Stimulated activated CD4-positive, alpha-beta T cell treated with anti-CD3 and anti-CD28 coated beads, Interleukin-15, amount 100 ng/mL, for 24 hours (primary cell): ENCODE measurements at regions not wholly inside any gene's neighbourhood (a gene's known extent, or its start where the extent isn't known, plus 50 kb on each side); places are given as distances from the start of the nearest gene placed in this dataset.
"Not testable (repeated sequence)": the region's sequence is repeated elsewhere in the genome, so short reads cannot be mapped to it uniquely, and the experiment has no call there.

Source experiments
- DNase-seq: peaks from one replicate; pipeline ENCODE4 v3.0.0-alpha.2; 2020

DNA sequence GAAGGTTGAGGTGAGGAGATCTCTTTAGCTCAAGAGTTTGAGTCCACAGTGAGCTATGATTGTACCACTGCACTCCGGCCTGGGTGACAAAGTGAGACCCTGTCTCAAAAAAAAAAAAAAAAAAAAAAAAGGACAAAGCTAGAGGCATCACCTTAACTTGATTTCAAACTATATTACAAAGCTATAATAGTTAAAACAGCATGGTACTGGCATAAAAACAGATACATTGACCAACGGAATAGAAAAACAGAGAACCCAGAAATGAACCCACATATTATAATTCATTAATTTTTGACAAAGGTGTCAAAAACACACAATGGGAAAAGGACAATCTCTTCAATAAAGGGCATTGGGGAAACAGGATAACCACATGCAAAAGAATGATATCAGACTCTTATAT is 50.8 kb upstream of the MBOAT1 start:
- no peak for DNase-seq

DNA sequence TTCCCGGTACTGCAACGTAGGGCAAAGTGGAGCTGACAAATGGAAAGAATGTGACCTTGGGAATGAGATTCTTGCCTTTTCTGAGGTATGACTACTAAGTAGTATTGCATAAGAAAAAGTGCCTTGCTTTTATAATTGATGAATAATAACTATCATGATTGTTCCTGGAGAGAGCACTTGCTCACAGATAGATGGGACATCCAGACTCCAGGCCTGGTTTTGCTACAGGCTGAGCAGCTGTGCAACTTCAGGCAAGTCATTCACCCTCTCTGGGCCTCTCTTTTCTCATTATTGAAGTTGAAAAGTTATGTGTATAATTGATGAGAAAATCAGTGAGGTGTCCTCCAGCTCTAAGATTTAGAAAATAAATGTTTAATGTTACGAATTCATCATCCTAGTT is 53.6 kb upstream of the MBOAT1 start:
- DNase-seq: no peak

DNA sequence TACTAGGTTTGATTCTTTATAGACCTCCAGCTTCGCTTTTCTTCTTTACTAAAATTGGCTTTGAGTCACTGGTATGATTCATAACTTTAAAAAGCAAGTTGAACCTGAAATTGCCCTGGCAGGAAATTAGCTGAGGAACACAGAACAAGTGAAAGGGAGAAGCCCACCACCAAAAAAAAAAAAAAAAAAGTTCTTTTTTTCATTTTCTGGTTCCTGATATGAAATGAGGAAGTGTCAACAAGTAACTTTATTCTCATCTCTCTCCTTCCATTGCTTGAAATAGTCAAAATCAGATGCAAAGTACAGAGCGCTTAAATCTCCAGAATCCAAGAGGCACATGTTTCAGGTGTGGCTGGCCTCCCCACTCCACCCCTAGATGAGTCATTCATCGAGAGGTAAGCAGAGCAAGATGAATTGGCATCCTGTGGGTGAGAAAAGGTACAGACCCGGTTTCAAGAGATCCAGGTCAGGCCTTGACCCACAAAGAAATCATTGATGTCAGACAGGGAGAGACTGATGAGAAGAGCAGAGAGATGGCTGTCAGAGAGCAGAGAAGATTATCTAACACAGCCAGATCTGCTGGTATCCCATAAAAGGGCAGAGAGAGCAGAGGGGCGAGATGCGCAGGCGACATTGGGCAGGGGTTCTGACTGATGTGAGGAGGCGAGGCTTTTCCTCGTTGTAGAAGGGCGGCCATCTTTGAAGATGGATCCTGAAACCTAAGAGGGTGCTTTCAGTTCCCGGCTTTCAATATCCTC is 54.8 kb upstream of the MBOAT1 start:
- DNase-seq: peak; percentile 36

DNA sequence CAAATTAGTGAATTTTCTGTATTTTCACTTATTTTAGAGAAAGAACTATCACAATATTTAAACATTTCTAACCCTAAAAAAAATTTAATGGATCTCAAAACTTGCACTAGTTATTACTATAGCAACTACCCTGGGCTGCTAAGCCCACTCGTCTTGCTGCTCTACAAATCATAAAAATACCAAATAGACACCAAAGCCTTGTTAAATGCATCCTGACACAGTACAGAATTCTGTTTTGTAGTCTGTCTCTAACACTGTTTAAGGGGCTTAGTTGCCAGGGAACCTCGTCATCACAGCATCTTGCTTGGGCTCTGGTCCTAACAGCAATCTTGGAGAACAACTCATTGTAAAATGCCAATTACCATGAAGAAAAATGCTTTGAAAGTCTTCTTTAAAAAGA is 56.9 kb upstream of the MBOAT1 start:
- DNase-seq: no peak

DNA sequence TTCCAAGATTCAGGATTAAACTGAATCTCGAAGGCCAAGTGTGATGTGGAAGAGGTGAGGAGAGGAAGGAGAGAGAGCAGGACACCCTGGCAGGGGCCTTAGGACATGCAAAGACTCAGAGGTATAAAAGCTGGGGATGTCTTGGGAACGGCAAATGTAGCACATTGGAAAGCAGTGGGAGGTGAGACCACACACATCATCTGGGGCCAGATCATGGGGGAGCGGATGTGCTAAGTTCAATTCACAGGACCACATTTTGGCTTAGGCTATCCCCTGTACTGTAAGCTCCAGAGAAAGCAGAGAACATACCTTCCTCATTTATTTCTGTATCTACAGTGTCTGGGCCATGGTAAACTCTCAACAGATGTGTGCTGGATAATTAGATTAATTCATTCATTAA is 59.5 kb upstream of the MBOAT1 start:
- DNase-seq: no peak

DNA sequence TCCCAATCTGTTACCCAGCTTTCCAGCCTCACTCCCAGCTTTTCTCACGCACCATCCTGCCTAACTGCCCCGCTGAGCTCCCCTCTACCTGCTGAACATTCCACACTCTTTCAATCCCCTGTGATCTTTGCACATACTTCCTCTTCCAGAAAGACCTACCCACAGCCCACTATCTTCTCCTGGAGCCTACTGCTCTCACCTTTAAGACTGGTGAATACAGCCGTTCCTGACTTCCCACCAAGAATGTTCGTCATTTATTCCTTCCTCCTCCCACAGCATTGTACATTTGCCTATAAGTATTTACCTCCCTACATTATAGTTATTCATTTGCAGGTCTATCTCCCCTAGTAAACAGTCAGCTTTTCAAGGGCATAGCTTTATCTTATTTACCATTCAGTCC is 61.9 kb upstream of the MBOAT1 start:
- no peak for DNase-seq

DNA sequence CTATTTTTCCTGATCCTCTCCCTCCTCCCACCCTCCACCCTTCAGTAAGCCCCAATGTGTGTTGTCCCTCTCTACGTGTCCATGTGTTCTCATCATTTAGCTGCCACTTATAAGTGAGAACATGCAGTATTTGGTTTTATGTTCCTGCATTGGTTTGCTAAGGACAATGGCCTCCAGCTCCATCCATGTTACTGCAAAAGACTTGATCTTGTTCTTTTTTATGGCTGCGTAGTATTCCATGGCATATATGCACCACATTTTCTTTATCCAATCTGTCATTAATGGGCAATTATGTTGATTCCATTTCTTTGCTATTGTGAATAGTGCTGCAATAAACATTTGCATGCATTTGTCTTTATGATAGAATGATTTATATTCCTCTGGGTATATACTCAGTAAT is 63.6 kb upstream of the MBOAT1 start:
- DNase-seq: not testable (repeated sequence)

DNA sequence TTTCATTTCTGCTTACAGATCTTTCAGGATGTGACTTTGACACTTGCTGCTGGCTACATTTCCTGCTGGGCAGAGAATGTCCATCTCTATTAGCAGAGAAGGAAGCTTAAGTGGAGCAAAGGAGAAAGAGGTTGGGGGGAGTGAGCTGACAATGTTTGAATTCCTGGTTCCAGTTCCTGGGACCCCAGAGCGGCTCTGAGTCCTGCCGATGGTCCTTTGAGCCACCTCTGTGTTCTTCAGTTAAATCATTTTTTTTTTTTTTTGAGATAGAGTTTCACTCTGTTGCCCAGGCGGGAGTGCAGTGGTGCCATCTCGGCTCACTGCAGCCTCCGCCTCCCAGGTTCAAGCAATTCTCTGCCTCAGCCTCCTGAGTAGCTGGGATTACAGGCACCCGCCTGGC is 65.5 kb upstream of the MBOAT1 start:
- not testable (repeated sequence) for DNase-seq

DNA sequence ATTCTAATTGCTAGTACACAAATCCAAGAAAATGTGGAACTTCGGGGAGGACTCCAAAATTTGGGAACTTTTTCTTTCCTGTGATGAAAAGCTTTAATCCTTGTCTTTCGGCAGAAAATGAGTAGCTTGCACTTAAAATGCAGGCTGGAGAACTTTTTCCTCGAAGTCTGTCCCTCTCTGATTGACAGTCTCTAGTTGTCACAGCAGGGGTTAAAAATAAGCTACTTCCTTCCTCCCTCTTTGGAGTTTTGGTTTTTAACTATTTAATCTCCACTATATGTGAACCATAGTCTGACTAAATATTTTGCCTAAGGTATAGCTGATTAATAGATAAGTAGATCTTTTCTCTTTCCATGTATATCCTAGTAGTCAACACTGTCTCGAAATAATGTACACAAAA is 66.8 kb upstream of the MBOAT1 start:
- no peak for DNase-seq

DNA sequence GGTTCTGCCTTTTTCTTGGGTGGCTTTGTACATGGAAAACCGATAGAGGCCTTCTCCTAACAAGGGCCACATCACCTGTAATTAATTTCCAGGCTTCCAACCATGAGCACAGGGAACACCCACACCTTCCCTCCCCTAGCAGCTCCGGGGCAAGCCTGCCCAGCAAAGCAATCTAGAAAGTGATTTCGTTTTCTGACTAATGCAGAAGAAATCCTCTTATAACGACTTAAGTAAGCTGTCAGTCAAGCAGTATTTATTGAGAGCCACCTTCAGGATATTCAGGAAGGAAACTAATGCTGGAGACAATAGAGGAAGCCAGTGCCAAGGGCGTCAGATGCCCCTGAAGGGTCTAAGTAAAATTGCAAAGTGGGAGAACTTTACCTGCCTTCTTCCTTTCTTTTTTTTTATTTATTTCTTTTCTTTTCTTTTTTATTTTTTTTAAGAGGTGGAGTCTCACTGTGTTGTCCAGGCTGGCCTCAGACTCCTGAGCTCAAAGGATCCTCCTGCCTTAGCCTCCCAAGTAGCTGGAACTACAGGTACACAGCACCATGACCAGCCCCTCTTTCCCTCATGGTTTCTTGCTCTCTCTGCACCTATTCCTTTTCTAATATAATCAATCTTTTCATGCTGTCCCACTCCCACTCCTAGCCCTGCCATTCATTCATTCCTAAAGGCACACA is 67.5 kb upstream of the MBOAT1 start:
- DNase-seq: no peak

DNA sequence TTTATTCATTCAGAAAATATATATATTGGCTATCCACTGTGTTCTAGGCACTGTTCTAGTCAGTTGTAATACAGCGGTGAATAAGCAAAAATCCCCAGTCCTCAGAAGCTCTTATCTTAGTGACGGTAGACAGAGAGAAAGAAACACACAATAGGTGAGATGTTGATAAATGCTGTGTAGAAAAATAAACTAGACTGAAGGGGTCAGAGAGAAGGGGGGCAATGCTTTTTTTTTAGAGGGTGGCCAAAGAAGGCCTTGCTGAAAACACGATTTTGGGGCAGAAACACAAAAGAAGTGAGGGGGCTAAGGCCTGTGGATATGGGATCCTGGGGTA is 68.0 kb upstream of the MBOAT1 start:
- DNase-seq: no peak

DNA sequence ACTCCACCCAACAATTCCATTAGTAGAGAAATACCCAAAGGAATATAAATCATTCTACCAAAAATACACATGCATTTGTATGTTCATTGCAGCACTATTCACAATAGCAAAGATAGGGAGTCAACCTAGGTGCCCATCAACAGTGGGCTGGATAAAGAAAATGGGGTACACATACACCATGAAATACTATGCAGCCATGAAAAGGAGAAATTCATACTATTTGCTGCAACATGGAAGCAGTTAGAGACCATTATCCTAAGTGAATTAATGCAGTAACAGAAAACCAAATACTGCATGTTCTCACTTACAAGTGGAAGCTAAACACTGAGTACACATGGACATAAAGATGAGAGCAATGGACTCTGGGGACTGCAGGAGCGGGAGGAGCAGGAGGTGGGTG is 72.4 kb upstream of the MBOAT1 start:
- no peak for DNase-seq

DNA sequence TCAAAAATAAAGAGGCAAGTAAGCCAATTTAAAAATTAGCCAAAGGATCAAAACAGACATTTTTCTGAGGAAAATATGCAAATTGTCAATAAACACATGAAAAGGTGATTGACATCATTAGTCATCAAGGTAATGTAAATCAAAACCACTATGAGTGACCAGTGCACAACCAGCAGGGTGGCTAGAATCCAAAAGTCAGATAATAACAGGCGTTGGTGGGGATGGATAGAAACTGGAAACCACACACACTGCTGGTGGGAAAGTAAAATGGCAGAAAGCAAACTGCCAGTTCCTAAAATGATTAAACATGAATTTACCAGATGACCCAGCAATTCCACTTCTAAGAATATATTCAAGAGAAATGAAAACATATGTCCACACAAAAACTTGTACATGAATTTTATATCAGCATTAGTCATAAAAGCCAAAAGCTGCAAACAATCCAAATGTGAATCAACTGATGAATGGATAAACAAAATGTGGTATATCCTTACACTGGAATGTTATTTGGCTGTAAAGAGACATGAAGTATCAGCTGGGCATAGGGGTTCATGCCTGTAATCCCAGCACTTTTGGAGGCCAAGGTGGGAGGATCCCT is 74.8 kb upstream of the MBOAT1 start:
- no peak for DNase-seq

DNA sequence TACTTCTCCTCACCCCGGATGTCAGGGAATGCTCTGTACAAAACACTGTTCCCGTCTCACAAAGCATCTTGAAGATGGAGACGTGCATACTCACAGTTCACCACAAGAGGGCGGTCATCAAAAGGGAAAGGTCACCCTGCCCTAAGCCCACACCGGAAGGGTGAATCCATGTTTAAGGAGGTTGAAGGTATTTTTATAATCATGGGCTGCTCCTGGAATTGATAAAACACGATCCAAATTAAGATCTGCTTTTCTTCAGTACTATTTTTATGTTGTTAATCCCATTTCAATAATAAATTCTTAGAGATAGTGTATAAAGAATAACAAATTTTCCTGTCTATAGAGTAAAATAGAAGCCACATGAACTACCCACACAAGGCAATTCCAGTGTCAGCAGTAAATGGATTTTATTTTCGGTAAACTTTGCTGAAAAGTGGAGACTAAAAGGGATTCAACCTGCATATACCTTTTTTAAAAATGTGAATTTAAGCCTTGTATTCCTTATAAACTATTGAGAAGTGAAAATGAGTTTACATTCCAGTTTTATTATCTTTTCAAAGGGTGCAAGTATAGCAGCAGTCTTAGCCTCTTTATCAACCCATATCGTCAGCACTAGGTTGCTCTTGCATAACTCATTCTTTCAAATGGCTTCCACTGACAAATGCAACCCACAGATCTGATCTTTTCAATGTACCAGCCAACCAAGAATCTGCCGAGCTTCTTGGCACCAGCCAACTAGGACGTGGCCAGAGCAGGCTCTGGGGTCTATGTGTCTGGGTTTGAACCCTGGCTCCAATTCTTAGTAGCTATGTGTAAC is 79.7 kb upstream of the MBOAT1 start:
- peak; percentile 85 for DNase-seq

DNA sequence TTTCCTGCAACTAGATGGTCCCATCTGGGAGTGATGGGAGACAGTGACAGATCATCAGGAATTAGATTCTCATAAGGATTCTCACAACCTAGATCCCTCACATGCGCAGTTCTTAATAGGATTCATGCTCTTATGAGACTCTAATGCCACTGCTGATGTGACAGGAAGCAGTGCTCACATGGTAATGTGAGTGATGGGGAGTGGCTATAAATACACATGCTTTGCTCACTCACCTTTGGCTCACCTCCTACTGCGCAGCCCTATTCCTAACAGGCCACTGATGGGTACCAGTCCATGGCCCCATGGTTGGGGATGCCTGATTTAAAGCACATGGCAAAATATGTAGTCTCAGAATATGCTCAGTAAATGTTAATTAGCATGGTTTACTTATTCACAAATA is 80.6 kb upstream of the MBOAT1 start:
- DNase-seq: no peak

DNA sequence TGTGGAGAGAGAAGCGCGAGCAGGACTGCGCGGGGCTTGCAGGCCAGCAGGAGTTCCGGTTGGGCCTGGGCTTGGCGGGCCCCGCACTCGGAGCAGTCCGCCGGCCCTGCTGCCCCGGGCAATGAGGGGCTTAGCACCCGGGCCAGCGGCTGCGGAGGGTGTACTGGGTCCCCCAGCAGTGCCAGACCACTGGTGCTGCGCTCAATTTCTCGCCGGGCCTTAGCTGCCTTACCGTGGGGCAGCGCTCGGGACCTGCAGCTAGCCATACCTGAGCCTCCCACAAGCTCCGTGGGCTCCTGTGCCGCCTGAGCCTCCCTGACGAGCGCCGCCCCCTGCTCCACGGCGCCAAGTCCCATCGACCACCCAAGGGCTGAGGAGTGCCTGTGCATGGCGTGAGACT is 89.0 kb upstream of the MBOAT1 start:
- no peak for DNase-seq

DNA sequence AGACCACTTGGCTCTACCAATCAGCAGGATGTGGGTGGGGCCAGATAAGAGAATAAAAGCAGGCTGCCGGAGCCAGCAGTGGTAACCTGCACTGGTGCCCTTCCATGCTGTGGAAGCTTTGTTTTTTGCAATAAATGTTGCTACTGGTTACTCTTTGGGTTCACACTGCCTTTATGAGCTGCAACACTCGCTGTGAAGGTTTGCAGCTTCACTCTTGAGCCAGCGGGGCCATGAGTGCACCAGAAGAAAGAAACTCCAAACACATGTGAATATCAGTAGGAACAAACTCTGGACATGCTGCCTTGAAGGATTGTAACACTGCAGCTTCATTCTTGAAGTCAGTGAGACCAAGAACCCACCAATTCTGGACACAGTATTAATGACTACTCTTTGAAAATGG is 89.9 kb upstream of the MBOAT1 start:
- DNase-seq: no peak

DNA sequence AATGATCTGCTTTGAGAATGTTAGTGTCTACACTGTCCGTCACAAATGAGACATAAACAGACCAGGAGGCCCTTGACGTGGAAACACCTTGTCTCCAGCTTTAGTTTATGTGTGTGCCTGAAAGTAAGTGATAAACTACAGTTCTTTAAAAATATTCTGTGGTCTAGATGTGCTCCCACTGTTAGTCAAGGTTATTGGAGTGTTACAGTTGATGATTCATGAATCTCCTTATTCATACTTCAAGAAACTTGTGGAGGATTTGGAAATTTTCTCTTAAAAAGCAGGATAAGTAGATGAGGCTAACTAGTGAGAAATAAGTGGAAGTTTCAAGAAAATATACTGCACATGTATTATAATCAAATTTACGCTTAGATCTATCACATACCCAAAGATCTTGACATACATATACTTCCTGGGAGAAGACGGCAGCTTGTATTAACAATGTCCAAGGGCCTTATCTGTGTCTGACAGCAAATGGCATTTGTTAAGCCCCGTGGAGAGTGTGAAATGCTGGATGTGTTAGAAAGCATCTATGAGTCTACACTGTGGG is 90.5 kb upstream of the MBOAT1 start:
- no peak for DNase-seq

DNA sequence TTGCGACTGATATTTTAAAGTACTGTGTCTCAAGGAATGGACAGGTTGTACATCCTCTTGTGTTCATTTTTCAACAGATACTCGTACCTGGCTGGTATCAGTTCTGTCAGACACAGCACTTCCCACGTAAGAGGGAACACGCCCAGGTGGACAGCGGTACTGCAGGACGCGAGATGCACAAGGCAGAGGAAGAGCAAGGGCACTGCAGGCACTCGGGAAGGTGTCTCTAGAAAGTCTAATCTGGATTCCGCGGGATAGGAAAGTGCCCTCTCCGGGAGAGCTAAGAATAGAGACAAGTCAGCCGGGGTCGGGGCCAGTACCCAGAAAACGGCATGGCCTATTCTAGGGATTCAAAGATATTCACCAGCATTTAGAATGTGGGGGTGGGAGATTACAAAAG is 94.2 kb upstream of the MBOAT1 start:
- DNase-seq: no peak

DNA sequence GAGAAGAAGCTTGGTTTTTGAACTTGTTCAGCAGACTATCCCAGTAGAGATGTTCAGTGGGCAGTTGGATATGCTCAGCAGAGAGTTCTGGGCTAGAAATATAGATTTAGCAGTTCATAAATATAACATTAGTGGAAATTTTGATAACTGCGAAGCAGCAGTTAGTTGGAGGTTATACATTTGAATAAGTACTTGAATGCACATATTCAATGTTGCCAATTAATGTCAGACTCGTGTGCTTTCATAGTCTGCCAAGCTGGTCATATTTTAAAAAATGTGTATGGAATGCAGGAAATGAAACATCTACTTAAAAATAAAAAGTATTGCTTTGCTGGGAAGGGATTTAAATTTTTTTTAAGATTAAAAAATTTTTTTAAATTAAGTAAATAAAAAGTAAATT is 92.5 kb upstream of the E2F3 start:
- no peak for DNase-seq

DNA sequence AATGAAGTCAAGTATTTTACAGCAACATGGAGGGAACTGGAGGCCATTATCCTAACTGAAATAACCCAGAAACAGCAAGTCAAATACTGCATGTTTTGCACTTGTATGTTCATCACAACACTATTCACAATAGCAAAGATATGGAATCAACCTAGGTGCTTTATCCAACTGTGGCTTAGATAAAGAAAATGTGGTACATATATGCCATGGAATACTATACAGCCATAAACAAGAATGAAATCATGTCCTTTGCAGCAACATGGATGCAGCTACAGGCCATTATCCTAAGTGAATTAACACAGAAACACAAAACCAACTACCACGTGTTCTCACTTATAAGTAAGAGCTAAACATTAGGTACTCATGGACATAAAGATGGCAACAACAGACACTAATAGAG is 91.5 kb upstream of the E2F3 start:
- DNase-seq: no peak

DNA sequence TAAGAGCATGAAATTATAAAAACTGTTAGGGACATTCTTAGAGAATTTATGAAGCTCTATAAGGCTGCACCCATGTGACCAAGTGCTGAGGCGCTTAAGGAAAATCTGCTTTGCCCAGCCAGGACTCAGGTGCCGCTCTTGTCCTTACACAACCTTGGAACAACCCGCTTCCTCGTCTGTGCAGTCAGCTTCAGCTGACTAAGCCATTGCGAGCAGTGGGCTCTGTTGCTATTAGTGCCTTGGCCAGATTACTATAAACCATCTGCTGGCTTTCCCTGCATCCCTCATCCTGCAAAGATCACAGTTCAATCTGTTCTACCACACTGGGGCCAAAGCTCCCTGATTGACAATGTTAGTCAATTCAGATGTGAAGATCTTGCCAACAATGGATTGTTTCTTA is 89.1 kb upstream of the E2F3 start:
- no peak for DNase-seq

DNA sequence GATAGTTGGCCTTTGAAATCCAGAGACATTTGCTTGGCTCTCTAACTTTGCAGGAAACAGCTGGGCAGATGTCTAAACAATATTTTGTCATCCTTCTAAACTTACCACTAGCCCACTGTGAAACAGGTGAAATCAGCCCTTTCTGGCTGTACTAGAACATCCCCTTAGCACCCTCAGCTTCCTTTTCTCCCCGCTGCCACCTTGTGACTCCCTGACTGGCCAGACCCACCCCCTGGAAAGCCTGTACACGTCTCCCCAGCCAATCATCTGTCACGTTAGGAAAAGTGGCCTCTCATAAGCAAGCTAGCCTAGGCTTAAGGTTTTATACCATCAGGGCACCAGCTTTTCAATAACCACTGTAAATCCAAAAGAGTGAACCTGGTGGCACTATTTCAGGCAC is 88.6 kb upstream of the E2F3 start:
- no peak for DNase-seq
